Activated naive CD4-positive, alpha-beta T cell treated with anti-CD3 and anti-CD28 coated beads for 36 hours (primary cell): ENCODE measurements at regions not wholly inside any gene's neighbourhood (a gene's known extent, or its start where the extent isn't known, plus 50 kb on each side); places are given as distances from the start of the nearest gene placed in this dataset.
A peak's percentile ranks its signal among the peaks of the same experiment; 100 is the strongest.
"Not testable (repeated sequence)": the region's sequence is repeated elsewhere in the genome, so short reads cannot be mapped to it uniquely, and the experiment has no call there.

Experiments
- CTCF ChIA-PET: fragments of 350-600 bp; sonication (Branson Sonifier 250); formaldehyde crosslinking; loops from one replicate; lab custom pipeline; 2021; ENCODE audit warnings: antibody characterized with exemption; lab: Charles Lee
- DNase-seq: peaks from one replicate; pipeline ENCODE4 v3.0.0-alpha.2; 2020
- H3K27ac Mint-ChIP-seq: one replicate; pipeline ENCODE4 v1.8.0; 2021; ENCODE audit warnings: mild to moderate bottlenecking, mixed read lengths
- H3K27me3 Mint-ChIP-seq: one replicate; pipeline ENCODE4 v1.8.0; 2021; ENCODE audit warnings: low read depth, mixed read lengths
- H3K36me3 Mint-ChIP-seq: one replicate; pipeline ENCODE4 v1.8.0; 2021; ENCODE audit warnings: low read depth, mixed read lengths
- H3K4me1 Mint-ChIP-seq: one replicate; pipeline ENCODE4 v1.8.0; 2021; ENCODE audit warnings: low read depth, mixed read lengths
- H3K4me3 Mint-ChIP-seq: one replicate; pipeline ENCODE4 v1.8.0; 2021; ENCODE audit warnings: mild to moderate bottlenecking, moderate library complexity, mixed read lengths
- H3K9me3 Mint-ChIP-seq: one replicate; pipeline ENCODE4 v1.8.0; 2021; ENCODE audit warnings: mixed read lengths
- intact Hi-C: fragments of 100-400 bp; cut with micrococcal nuclease; formaldehyde crosslinking; loops from one replicate; pipeline ENCODE4 v1.15.1; 2023

- no peaks in the 10 kb centered on the region for H3K9me3 Mint-ChIP-seq
Measured at GRCh38 chr20:20795119-20795518, 82.7 kb upstream of the RALGAPA2 start.

GRCh38 chr20:20793591-20793990, 81.1 kb upstream of the RALGAPA2 start:
- H3K36me3 Mint-ChIP-seq, result no peaks in the 10 kb centered on the region

More at GRCh38 chr20:20795119-20795518, 82.7 kb upstream of the RALGAPA2 start:
- Mint-ChIP-seq H3K27me3 (peaks cover 4% of the 10 kb centered on the region), H3K36me3 (no peaks in the 10 kb centered on the region), H3K4me1 (no peaks in the 10 kb centered on the region), H3K4me3 (no peak overlapping the region), H3K27ac (no peak overlapping the region)
- DNase-seq, result no peak
- CTCF ChIA-PET, result no interaction called here
- intact Hi-C loops, result no loop called here

GRCh38 chr20:20791664-20792568, 79.5 kb upstream of the RALGAPA2 start:
- H3K4me1 Mint-ChIP-seq, result no peaks in the 10 kb centered on the region
- CTCF ChIA-PET, result interaction anchor here (1.1 kb wide), 1 partner anchor 198 kb away, joined by 3 read pairs; no protein-coding TSS in a partner anchor
- peaks cover 9% of the 10 kb centered on the region for H3K27me3 Mint-ChIP-seq
- intact Hi-C loops, result no loop called here
- DNase-seq, result no peak
- H3K4me3 Mint-ChIP-seq, result no peak overlapping the region
- H3K27ac Mint-ChIP-seq, result no peak overlapping the region
- H3K36me3 Mint-ChIP-seq, result no peaks in the 10 kb centered on the region
- peaks cover 4% of the 10 kb centered on the region for H3K9me3 Mint-ChIP-seq

More at GRCh38 chr20:20793591-20793990, 81.1 kb upstream of the RALGAPA2 start:
- Mint-ChIP-seq H3K4me1 (no peaks in the 10 kb centered on the region), H3K27me3 (peaks cover 6% of the 10 kb centered on the region), H3K27ac (no peak overlapping the region), H3K4me3 (no peak overlapping the region), H3K9me3 (no peaks in the 10 kb centered on the region)
- intact Hi-C loops, result no loop called here
- DNase-seq, result no peak
- CTCF ChIA-PET, result no interaction called here

GRCh38 chr20:20788308-20788707, 75.9 kb upstream of the RALGAPA2 start:
- DNase-seq, result no peak
- no peaks in the 10 kb centered on the region for H3K36me3 Mint-ChIP-seq
- intact Hi-C loops, result no loop called here
- no peak overlapping the region for H3K4me3 Mint-ChIP-seq
- peaks cover 9% of the 10 kb centered on the region for H3K27me3 Mint-ChIP-seq
- no peaks in the 10 kb centered on the region for H3K4me1 Mint-ChIP-seq
- H3K27ac Mint-ChIP-seq, result no peak overlapping the region
- H3K9me3 Mint-ChIP-seq, result peaks cover 9% of the 10 kb centered on the region
- CTCF ChIA-PET, result no interaction called here

- Mint-ChIP-seq H3K36me3 (no peaks in the 10 kb centered on the region), H3K4me3 (no peak overlapping the region), H3K27me3 (peaks cover 5% of the 10 kb centered on the region), H3K9me3 (peaks cover 9% of the 10 kb centered on the region), H3K4me1 (no peaks in the 10 kb centered on the region), H3K27ac (no peak overlapping the region)
- DNase-seq, result no peak
- intact Hi-C loops, result no loop called here
- CTCF ChIA-PET, result no interaction called here
Measured at GRCh38 chr20:20786428-20786827, 74.0 kb upstream of the RALGAPA2 start.

- H3K4me1 Mint-ChIP-seq, result no peaks in the 10 kb centered on the region
- H3K4me3 Mint-ChIP-seq, result no peak overlapping the region
- DNase-seq, result no peak
- intact Hi-C loops, result no loop called here
- CTCF ChIA-PET, result no interaction called here
- H3K36me3 Mint-ChIP-seq, result no peaks in the 10 kb centered on the region
- H3K27me3 Mint-ChIP-seq, result peaks cover 5% of the 10 kb centered on the region
- H3K27ac Mint-ChIP-seq, result no peak overlapping the region
- H3K9me3 Mint-ChIP-seq, result peaks cover 9% of the 10 kb centered on the region
Measured at GRCh38 chr20:20785226-20785625, 72.8 kb upstream of the RALGAPA2 start.

- H3K27ac Mint-ChIP-seq, intact Hi-C loops, H3K9me3 Mint-ChIP-seq, H3K27me3 Mint-ChIP-seq, H3K4me1 Mint-ChIP-seq, CTCF ChIA-PET, H3K36me3 Mint-ChIP-seq, DNase-seq, H3K4me3 Mint-ChIP-seq: not testable (repeated sequence)
Measured at GRCh38 chr20:20784450-20784849, 72.0 kb upstream of the RALGAPA2 start.

- H3K9me3 Mint-ChIP-seq, result peaks cover 9% of the 10 kb centered on the region
- intact Hi-C loops, result no loop called here
- CTCF ChIA-PET, result interaction anchor here (0.6 kb wide), 1 partner anchor 1720 kb away, joined by 3 read pairs; no protein-coding TSS in a partner anchor
- DNase-seq, result no peak
- no peak overlapping the region for H3K4me3 Mint-ChIP-seq
- H3K27me3 Mint-ChIP-seq, result peaks cover 3% of the 10 kb centered on the region
- no peaks in the 10 kb centered on the region for H3K4me1 Mint-ChIP-seq
- H3K27ac Mint-ChIP-seq, result no peak overlapping the region
- no peaks in the 10 kb centered on the region for H3K36me3 Mint-ChIP-seq
Measured at GRCh38 chr20:20783450-20783849, 71.0 kb upstream of the RALGAPA2 start.

GRCh38 chr20:20782755-20783154, 70.3 kb upstream of the RALGAPA2 start:
- DNase-seq, result no peak
- H3K27ac Mint-ChIP-seq, result no peak overlapping the region
- peaks cover 3% of the 10 kb centered on the region for H3K27me3 Mint-ChIP-seq
- no peaks in the 10 kb centered on the region for H3K4me1 Mint-ChIP-seq
- CTCF ChIA-PET, result no interaction called here
- peaks cover 9% of the 10 kb centered on the region for H3K9me3 Mint-ChIP-seq
- intact Hi-C loops, result no loop called here
- H3K4me3 Mint-ChIP-seq, result no peak overlapping the region
- H3K36me3 Mint-ChIP-seq, result no peaks in the 10 kb centered on the region

- Mint-ChIP-seq H3K36me3 (no peaks in the 10 kb centered on the region), H3K27ac (no peak overlapping the region), H3K9me3 (peaks cover 7% of the 10 kb centered on the region), H3K4me3 (no peak overlapping the region), H3K27me3 (peaks cover under 1% of the 10 kb centered on the region), H3K4me1 (no peaks in the 10 kb centered on the region)
- CTCF ChIA-PET, result no interaction called here
- intact Hi-C loops, result no loop called here
- no peak for DNase-seq
Measured at GRCh38 chr20:20782231-20782630, 69.8 kb upstream of the RALGAPA2 start.

GRCh38 chr20:20781029-20781428, 68.6 kb upstream of the RALGAPA2 start:
- no peaks in the 10 kb centered on the region for H3K36me3 Mint-ChIP-seq
- H3K4me1 Mint-ChIP-seq, result no peaks in the 10 kb centered on the region
- no peak overlapping the region for H3K27ac Mint-ChIP-seq
- no peaks in the 10 kb centered on the region for H3K27me3 Mint-ChIP-seq
- H3K9me3 Mint-ChIP-seq, result peaks cover 4% of the 10 kb centered on the region
- H3K4me3 Mint-ChIP-seq, result no peak overlapping the region
- DNase-seq, result no peak
- CTCF ChIA-PET, result interaction anchor here (0.6 kb wide), 1 partner anchor 27 kb away, joined by 4 read pairs; no protein-coding TSS in a partner anchor
- intact Hi-C loops, result no loop called here

GRCh38 chr20:20780127-20780824, 67.8 kb upstream of the RALGAPA2 start:
- no peaks in the 10 kb centered on the region for H3K27me3 Mint-ChIP-seq
- DNase-seq, result peak; percentile 14
- no peak overlapping the region for H3K4me3 Mint-ChIP-seq
- CTCF ChIA-PET, result interaction anchor here (0.6 kb wide), 1 partner anchor 28 kb away, joined by 4 read pairs; no protein-coding TSS in a partner anchor
- no peaks in the 10 kb centered on the region for H3K36me3 Mint-ChIP-seq
- H3K27ac Mint-ChIP-seq, result no peak overlapping the region
- intact Hi-C loops, result no loop called here
- peaks cover 2% of the 10 kb centered on the region for H3K9me3 Mint-ChIP-seq
- no peaks in the 10 kb centered on the region for H3K4me1 Mint-ChIP-seq
